ENCODE measurements at regions not wholly inside any gene's neighbourhood (a gene's known extent, or its start where the extent isn't known, plus 50 kb on each side); places are given as distances from the start of the nearest gene placed in this dataset.

GRCh38 chr20:24819331-24819965, 129.6 kb upstream of the CST7 start:
- TF ChIP-seq CTCF (IDR thresholded peaks at IDR 0.05 in 4 of 5, conservative IDR thresholded peaks at IDR 0.05 in 1 of 5) (no peak), POLR2A (IDR thresholded peaks at IDR 0.05) (no peak)
